ENCODE measurements at regions not wholly inside any gene's neighbourhood (a gene's known extent, or its start where the extent isn't known, plus 50 kb on each side); places are given as distances from the start of the nearest gene placed in this dataset.

GRCh38 chr7:69335331-69335730 lies 262.9 kb upstream of the AUTS2 start:
- no peak for DNase-seq
- Histone ChIP-seq H3K27me3 (ENCODE audit: insufficient read depth, low read depth, severe bottlenecking) (no peaks in the 10 kb centered on the region), H3K36me3 (no peaks in the 10 kb centered on the region), H3K4me3 (ENCODE audit: low read depth, low read length) (no peak overlapping the region), H3K27ac (no peak overlapping the region), H3K9me3 (ENCODE audit: severe bottlenecking) (no peaks in the 10 kb centered on the region)
- TF ChIP-seq CTCF (IDR thresholded peaks at IDR 0.05; ENCODE audit: low read depth, low read length), result no peak

GRCh38 chr7:69336976-69337375 lies 261.3 kb upstream of the AUTS2 start:
- no peak for TF ChIP-seq CTCF (IDR thresholded peaks at IDR 0.05; ENCODE audit: low read depth, low read length)
- no peaks in the 10 kb centered on the region for H3K27me3 ChIP-seq (ENCODE audit: insufficient read depth, low read depth, severe bottlenecking)
- H3K4me3 ChIP-seq (ENCODE audit: low read depth, low read length), result no peak overlapping the region
- no peak for DNase-seq
- no peak overlapping the region for H3K27ac ChIP-seq
- no peaks in the 10 kb centered on the region for H3K36me3 ChIP-seq
- H3K9me3 ChIP-seq (ENCODE audit: severe bottlenecking), result no peaks in the 10 kb centered on the region

GRCh38 chr7:69338144-69338543 lies 260.1 kb upstream of the AUTS2 start:
- no peak overlapping the region for H3K27ac ChIP-seq

GRCh38 chr7:69341288-69341687 lies 257.0 kb upstream of the AUTS2 start:
- Histone ChIP-seq H3K27me3 (ENCODE audit: insufficient read depth, low read depth, severe bottlenecking) (no peaks in the 10 kb centered on the region), H3K9me3 (ENCODE audit: severe bottlenecking) (no peaks in the 10 kb centered on the region), H3K27ac (no peak overlapping the region), H3K4me3 (ENCODE audit: low read depth, low read length) (no peak overlapping the region), H3K36me3 (no peaks in the 10 kb centered on the region)
- TF ChIP-seq CTCF (IDR thresholded peaks at IDR 0.05; ENCODE audit: low read depth, low read length), result no peak
- no peak for DNase-seq

More at GRCh38 chr7:69338144-69338543, 260.1 kb upstream of the AUTS2 start:
- Histone ChIP-seq H3K27me3 (ENCODE audit: insufficient read depth, low read depth, severe bottlenecking) (no peaks in the 10 kb centered on the region), H3K4me3 (ENCODE audit: low read depth, low read length) (no peak overlapping the region), H3K9me3 (ENCODE audit: severe bottlenecking) (no peaks in the 10 kb centered on the region), H3K36me3 (no peaks in the 10 kb centered on the region)
- TF ChIP-seq CTCF (IDR thresholded peaks at IDR 0.05; ENCODE audit: low read depth, low read length), result no peak
- DNase-seq, result no peak

- no peaks in the 10 kb centered on the region for H3K27me3 ChIP-seq (ENCODE audit: insufficient read depth, low read depth, severe bottlenecking)
- no peak for DNase-seq
- H3K27ac ChIP-seq, result no peak overlapping the region
- no peak overlapping the region for H3K4me3 ChIP-seq (ENCODE audit: low read depth, low read length)
- no peaks in the 10 kb centered on the region for H3K36me3 ChIP-seq
- no peak for TF ChIP-seq CTCF (IDR thresholded peaks at IDR 0.05; ENCODE audit: low read depth, low read length)
- H3K9me3 ChIP-seq (ENCODE audit: severe bottlenecking), result no peaks in the 10 kb centered on the region
These were observed 256.0 kb upstream of the AUTS2 start for GRCh38 chr7:69342154-69342884.

- no peaks in the 10 kb centered on the region for H3K36me3 ChIP-seq
- no peak overlapping the region for H3K27ac ChIP-seq
- no peak for TF ChIP-seq CTCF (IDR thresholded peaks at IDR 0.05; ENCODE audit: low read depth, low read length)
- H3K9me3 ChIP-seq (ENCODE audit: severe bottlenecking), result no peaks in the 10 kb centered on the region
- no peak overlapping the region for H3K4me3 ChIP-seq (ENCODE audit: low read depth, low read length)
- H3K27me3 ChIP-seq (ENCODE audit: insufficient read depth, low read depth, severe bottlenecking), result no peaks in the 10 kb centered on the region
- no peak for DNase-seq
These were observed 249.0 kb upstream of the AUTS2 start for GRCh38 chr7:69349291-69349690.
